ENCODE measurements at regions not wholly inside any gene's neighbourhood (a gene's known extent, or its start where the extent isn't known, plus 50 kb on each side); places are given as distances from the start of the nearest gene placed in this dataset.

- TF ChIP-seq POLR2A (IDR thresholded peaks at IDR 0.05), result no peak
- TF ChIP-seq POLR2AphosphoS5 (IDR thresholded peaks at IDR 0.05), result no peak
- TF ChIP-seq CTCF (IDR thresholded peaks at IDR 0.05), result no peak
These were observed 164.8 kb upstream of the STEAP1 start for GRCh38 chr7:89989454-89989853.

All from prostate gland (tissue), 2 donors.